Body of pancreas (tissue), 4 donors: ENCODE measurements at regions not wholly inside any gene's neighbourhood (a gene's known extent, or its start where the extent isn't known, plus 50 kb on each side); places are given as distances from the start of the nearest gene placed in this dataset.

ENCODE experiments used
- POLR2A ChIP-seq, 3 donors: fragments of 450-650 bp; IDR thresholded peaks; one replicate each; pipeline ENCODE4 v1.6.1; 2016; ENCODE audit warnings: antibody characterized with exemption in 3 of 3, mild to moderate bottlenecking in 2 of 3
- TF ChIP-seq, protein P1 (sequence below), 7 experiments: fragments of 450-650 bp in 4 of 7; fragments of 200-600 bp in 3 of 7; sonication (generic) in 3 of 7; IDR thresholded peaks; one replicate each; pipeline ENCODE4 v1.5.1; 2016 to 2019; ENCODE audit warnings: antibody characterized with exemption in 7 of 7

DNA sequence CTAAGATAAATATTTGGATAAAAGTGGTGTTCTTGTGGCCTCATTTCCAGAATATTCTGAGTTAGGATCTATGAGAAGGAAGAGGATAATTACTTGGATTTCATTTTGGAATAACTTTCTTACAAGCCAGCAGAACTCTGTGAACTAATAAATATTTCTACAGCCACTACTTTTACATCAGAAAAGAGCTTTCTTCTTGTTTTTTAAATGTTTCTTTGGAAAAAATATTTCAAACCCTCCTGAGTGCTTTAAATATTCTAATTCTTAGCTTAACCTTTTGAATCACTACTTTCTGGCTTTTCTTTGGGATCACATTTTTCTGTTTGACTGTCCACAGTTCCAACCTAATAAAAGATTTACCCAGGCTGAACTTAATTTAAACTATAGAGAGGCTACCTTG is 279.2 kb upstream of the PHYHIPL start:
- TF ChIP-seq, protein P1, sequence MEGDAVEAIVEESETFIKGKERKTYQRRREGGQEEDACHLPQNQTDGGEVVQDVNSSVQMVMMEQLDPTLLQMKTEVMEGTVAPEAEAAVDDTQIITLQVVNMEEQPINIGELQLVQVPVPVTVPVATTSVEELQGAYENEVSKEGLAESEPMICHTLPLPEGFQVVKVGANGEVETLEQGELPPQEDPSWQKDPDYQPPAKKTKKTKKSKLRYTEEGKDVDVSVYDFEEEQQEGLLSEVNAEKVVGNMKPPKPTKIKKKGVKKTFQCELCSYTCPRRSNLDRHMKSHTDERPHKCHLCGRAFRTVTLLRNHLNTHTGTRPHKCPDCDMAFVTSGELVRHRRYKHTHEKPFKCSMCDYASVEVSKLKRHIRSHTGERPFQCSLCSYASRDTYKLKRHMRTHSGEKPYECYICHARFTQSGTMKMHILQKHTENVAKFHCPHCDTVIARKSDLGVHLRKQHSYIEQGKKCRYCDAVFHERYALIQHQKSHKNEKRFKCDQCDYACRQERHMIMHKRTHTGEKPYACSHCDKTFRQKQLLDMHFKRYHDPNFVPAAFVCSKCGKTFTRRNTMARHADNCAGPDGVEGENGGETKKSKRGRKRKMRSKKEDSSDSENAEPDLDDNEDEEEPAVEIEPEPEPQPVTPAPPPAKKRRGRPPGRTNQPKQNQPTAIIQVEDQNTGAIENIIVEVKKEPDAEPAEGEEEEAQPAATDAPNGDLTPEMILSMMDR (IDR thresholded peaks at IDR 0.05): no peak
- no peak for TF ChIP-seq POLR2A (IDR thresholded peaks at IDR 0.05)
